ENCODE measurements at regions not wholly inside any gene's neighbourhood (a gene's known extent, or its start where the extent isn't known, plus 50 kb on each side); places are given as distances from the start of the nearest gene placed in this dataset.

DNA sequence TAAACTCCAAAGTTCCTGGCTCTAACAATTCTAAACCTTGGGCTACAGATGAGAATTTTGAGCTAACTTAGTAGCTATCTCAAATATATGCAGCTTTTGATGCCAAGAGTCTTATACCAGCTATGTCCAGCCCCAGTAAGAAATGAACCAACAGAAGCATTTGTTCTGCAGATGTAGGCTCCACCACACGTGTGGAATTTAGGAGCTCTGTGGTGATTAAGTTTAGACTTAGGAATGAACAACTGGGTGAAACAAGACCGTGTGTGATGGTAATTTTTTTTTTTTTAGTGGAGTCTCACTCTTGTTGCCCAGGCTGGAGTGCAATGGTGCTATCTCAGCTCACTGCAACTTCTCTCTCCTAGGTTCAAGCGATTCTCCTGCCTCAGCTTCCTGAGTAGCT is 179.7 kb downstream of the ANKRD30B start:
- no peak for TF ChIP-seq POLR2A (IDR thresholded peaks at IDR 0.05)
- TF ChIP-seq CTCF (IDR thresholded peaks at IDR 0.05) = no peak
